GM19463 (cell line): ENCODE measurements at regions not wholly inside any gene's neighbourhood (a gene's known extent, or its start where the extent isn't known, plus 50 kb on each side); places are given as distances from the start of the nearest gene placed in this dataset.
A peak's percentile ranks its signal among the peaks of the same experiment; 100 is the strongest.
"Not testable (repeated sequence)": the region's sequence is repeated elsewhere in the genome, so short reads cannot be mapped to it uniquely, and the experiment has no call there.

Experiments used
- ATAC-seq: cut with Tn5 transposase; IDR thresholded peaks from one replicate; pipeline ENCODE4 v1.9.1; 2021; ENCODE audit warnings: mild to moderate bottlenecking, moderate library complexity; ENCODE audit not compliant: unreplicated experiment

GRCh38 chr9:22508354-22508753 is 61.7 kb downstream of the DMRTA1 start:
- ATAC-seq, result not testable (repeated sequence)

GRCh38 chr9:22508790-22509189 is 62.2 kb downstream of the DMRTA1 start:
- no peak for ATAC-seq

GRCh38 chr9:22512495-22512894 is 65.9 kb downstream of the DMRTA1 start:
- ATAC-seq, result peak; percentile 92

DNA sequence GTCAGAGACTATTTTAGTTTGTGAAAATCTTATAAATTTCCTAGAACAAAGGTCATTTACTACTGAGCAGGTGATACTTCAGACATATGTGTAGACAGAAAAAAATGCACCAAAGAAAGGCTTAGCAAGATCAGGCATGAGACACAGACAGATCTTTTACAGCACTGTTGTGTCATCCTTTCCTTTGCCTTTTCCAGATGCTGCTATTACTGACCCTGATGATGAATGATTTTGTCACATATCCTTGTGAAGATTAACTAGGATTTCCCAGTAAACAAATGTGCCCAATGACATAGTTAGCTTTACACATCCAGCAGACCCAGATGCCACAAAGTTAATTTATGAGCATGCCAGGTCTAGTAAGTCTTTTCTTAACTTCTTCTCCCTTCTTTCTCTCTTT is 68.2 kb downstream of the DMRTA1 start:
- ATAC-seq, result no peak

- ATAC-seq, result no peak
These were observed 75.6 kb downstream of the DMRTA1 start for GRCh38 chr9:22522206-22522740.

- ATAC-seq, result no peak
These were observed 81.9 kb downstream of the DMRTA1 start for GRCh38 chr9:22528485-22528884.

DNA sequence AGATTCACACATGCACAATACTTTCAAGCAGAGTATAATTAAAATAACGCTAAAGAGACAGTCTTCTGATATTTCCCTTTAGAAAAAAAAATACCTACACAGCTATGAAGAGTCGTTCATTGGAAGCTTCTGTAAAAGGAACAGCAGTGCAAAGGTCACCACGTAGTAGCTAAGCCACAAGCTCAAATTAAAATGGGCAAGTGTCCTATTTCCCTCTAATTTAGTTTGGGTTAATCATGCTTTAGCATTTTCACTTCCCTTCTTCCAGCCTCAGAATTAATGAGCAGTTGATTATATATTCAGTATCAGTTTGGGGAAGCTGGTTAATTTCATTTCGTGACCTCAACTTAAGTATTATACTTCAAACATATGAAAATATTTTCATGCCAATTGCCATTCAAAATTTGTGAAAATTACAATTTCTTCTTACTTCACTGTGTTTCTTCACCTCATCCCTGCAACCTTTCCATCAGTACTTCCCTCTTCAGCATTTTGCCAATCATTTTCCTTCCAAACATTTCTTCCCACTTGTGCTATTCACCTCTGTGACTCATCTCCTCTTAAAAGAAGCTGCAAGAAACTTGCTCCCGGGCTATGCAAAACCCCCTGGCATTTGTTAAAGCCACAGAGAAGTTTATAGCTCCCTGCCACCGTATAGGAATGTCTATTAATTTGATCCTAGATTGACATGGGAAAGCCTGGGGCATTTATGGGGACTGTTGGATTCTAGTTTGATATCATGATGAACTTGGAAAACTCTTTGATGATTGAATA is 83.0 kb downstream of the DMRTA1 start:
- peak; percentile 55 for ATAC-seq

- no peak for ATAC-seq
These were observed 89.2 kb downstream of the DMRTA1 start for GRCh38 chr9:22535780-22536179.

GRCh38 chr9:22537721-22538120 is 91.1 kb downstream of the DMRTA1 start:
- no peak for ATAC-seq

GRCh38 chr9:22548625-22549024 is 102.0 kb downstream of the DMRTA1 start:
- ATAC-seq, result no peak

GRCh38 chr9:22574740-22575139 is 128.1 kb downstream of the DMRTA1 start:
- ATAC-seq, result no peak

GRCh38 chr9:22580788-22581187 is 134.2 kb downstream of the DMRTA1 start:
- ATAC-seq, result no peak

- no peak for ATAC-seq
These were observed 135.6 kb downstream of the DMRTA1 start for GRCh38 chr9:22582221-22582620.

GRCh38 chr9:22588918-22589317 is 142.3 kb downstream of the DMRTA1 start:
- ATAC-seq, result no peak

- ATAC-seq, result no peak
These were observed 143.9 kb downstream of the DMRTA1 start for GRCh38 chr9:22590336-22591033.

DNA sequence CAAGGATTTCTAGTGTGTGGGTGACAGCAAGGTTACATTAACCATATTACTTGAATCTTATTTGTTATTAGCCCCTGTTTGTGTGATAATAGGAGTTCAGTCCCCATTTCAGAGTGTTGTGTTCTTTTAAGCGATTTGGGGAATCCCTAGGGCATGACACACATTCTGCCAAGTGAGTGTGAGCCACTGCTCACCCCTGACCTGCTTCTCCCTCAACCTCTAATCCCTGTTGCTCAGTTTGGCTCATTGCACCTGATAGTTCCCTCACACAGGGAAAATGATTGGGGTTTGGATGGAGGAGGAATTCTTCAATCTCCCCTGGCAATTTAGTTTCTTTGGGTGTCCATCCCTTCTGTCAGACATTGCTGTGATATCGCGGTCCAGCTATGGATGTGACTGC is 149.2 kb downstream of the DMRTA1 start:
- no peak for ATAC-seq

- ATAC-seq, result no peak
These were observed 170.5 kb downstream of the DMRTA1 start for GRCh38 chr9:22617156-22617555.

DNA sequence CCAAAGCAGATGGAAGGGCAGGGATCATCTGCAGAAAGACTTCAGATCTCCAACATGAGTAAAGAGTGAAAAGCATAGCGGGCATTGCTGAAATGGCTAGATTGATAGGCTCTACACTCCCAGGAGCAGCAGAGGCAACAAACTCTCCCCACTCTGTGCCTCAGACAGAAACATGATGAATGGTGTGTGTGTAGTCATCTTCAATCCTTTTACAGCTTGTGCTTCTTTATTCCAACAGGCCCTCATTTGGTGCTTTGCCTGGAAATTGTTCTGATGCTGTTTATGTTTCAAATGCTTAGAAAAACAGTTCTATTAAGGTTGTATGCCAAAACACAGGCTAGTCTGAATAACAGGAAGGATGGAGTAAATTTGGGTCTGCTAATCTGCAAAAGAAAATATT is 176.2 kb downstream of the DMRTA1 start:
- ATAC-seq, result no peak

GRCh38 chr9:22623236-22623635 is 176.6 kb downstream of the DMRTA1 start:
- no peak for ATAC-seq

DNA sequence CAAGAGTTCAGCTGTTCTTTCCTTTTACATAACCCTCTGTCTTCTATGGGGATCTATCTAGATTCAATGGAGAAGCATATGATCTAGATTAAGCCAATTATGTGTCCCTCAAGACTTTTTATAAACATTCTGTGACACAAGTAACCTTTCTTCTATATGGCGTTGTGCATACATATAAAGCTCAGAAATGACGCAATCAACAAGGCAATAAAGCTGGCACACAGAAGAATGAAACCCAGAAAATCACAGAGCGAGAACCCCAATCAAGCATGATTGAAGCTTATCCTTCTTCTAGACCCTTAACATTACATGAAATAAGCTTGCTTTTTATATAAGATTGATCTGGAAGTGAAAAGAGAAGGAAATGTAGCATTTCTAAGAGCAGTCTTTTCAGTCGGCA is 178.9 kb downstream of the DMRTA1 start:
- no peak for ATAC-seq

GRCh38 chr9:22643541-22643940 is 196.9 kb downstream of the DMRTA1 start:
- ATAC-seq, result no peak

DNA sequence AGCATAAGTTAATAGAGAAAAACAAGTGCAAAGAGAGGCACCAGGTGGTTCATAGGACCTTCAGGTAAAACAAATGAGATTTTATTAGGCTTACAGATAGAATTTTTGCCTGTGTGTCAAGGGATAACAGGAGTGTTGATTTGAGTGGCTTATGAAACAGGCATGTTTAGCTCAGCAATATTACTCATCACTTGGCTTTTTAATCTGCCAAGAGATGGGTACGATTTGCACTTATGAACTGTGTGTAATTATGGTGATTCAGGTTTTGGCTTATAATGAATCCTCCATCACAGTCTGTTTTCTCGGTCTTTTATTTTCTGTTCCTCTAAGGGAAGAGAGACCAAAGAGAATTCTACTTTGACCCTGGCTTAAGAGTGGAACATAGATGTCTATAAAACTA is 199.3 kb downstream of the DMRTA1 start:
- ATAC-seq, result no peak
